HepG2 (cell line): ENCODE measurements at regions not wholly inside any gene's neighbourhood (a gene's known extent, or its start where the extent isn't known, plus 50 kb on each side); places are given as distances from the start of the nearest gene placed in this dataset.

Experiments
- ATAC-seq: fragments of 200-7000 bp; cut with Tn5 transposase; 3 replicates; pipeline ENCODE4 v1.9.1; 2020; ENCODE audit warnings: mild to moderate bottlenecking, moderate library complexity
- BruUV-seq: library from RNA; stranded (reverse); fragments of 400-500 nt; replicated peaks from 2 replicates; lab custom pipeline; 2021; lab: Mats Ljungman, UMichigan
- CTCF ChIA-PET: fragments of 300-600 bp; formaldehyde crosslinking; extraction: SDS; loops from one replicate; lab custom pipeline; 2021; ENCODE audit warnings: low total read pairs, inconsistent platforms, low intra/inter-chr PET ratio; lab: Yijun Ruan, JAX
- POLR2A ChIA-PET: fragments of 350-600 bp; sonication (Branson Sonifier 250); formaldehyde crosslinking; loops from one replicate; lab custom pipeline; 2020; ENCODE audit warnings: antibody characterized with exemption, inconsistent platforms; lab: Yijun Ruan, JAX
- DNase-seq: peaks from one replicate; pipeline ENCODE4 v3.0.0-alpha.2; 2015; ENCODE audit warnings: low spot score
- FAIRE-seq: peaks from 3 replicates; lab custom pipeline; 2011; peaks lifted over from hg19 to GRCh38; lab: Jason Lieb, UNC
- H2AFZ ChIP-seq: one replicate; pipeline ENCODE4 v1.6.1; 2011; ENCODE audit warnings: low read length, inconsistent platforms
- H3K27ac ChIP-seq: fragments of 300-600 bp; 3 replicates; pipeline ENCODE4 v1.8.0; 2011; ENCODE audit warnings: mixed run types, mild to moderate bottlenecking, mixed read lengths, low read length, inconsistent platforms; ENCODE audit not compliant: insufficient read depth; ENCODE audit errors: extremely low read length
- H3K27me3 ChIP-seq, 2 experiments: fragments of 200-600 bp in 1 of 2; 2 replicates in 1 of 2; 3 replicates in 1 of 2; pipeline versions ENCODE4 v1.6.0 to v1.8.0; 2011; ENCODE audit warnings: low read length in 2 of 2, mild to moderate bottlenecking in 2 of 2, moderate library complexity in 2 of 2, inconsistent platforms in 1 of 2; ENCODE audit not compliant: insufficient read depth in 2 of 2, control insufficient read depth in 1 of 2
- H3K36me3 ChIP-seq, 2 experiments: fragments of 200-600 bp in 1 of 2; replicated peaks in 1 of 2; 2 replicates in 1 of 2; 3 replicates in 1 of 2; pipeline versions ENCODE4 v1.5.1 to v1.8.0; 2011; ENCODE audit warnings: low read length in 2 of 2, inconsistent platforms in 1 of 2; ENCODE audit not compliant: insufficient read depth in 2 of 2, control insufficient read depth in 1 of 2
- H3K4me1 ChIP-seq: 2 replicates; pipeline ENCODE4 v1.5.1; 2012; ENCODE audit warnings: low read length, inconsistent platforms; ENCODE audit not compliant: insufficient read depth
- H3K4me2 ChIP-seq: 2 replicates; pipeline ENCODE4 v1.6.0; 2011; ENCODE audit warnings: low read depth, low read length, inconsistent platforms
- H3K4me3 ChIP-seq, 3 experiments: fragments of 200-600 bp in 1 of 3; sonication (generic), shearing (Covaris generic) in 1 of 3; replicated peaks in 1 of 3; 2 replicates each; pipeline ENCODE4 v1.5.1; 2011 to 2016; ENCODE audit warnings: low read length in 3 of 3, inconsistent platforms in 2 of 3, low read depth in 2 of 3, mild to moderate bottlenecking in 2 of 3, control low read depth in 1 of 3, mixed read lengths in 1 of 3; ENCODE audit not compliant: insufficient read depth in 1 of 3
- H3K79me2 ChIP-seq: one replicate; pipeline ENCODE4 v1.6.1; 2011; ENCODE audit warnings: low read length, inconsistent platforms; ENCODE audit not compliant: insufficient read depth
- H3K9ac ChIP-seq: 2 replicates; pipeline ENCODE4 v1.6.0; 2011; ENCODE audit warnings: mild to moderate bottlenecking, low read depth, low read length, inconsistent platforms; ENCODE audit not compliant: insufficient read depth
- H3K9me3 ChIP-seq: 2 replicates; pipeline ENCODE4 v1.5.1; 2012; ENCODE audit warnings: mild to moderate bottlenecking, low read length
- H4K20me1 ChIP-seq: 2 replicates; pipeline ENCODE4 v1.6.0; 2011; ENCODE audit warnings: inconsistent platforms, mild to moderate bottlenecking, low read length, moderate library complexity; ENCODE audit not compliant: insufficient read depth
- MEIS2 ChIP-seq: sonication (generic); formaldehyde crosslinking; IDR thresholded peaks from 2 replicates; pipeline ENCODE4 v1.9.0; 2021; ENCODE audit warnings: mild to moderate bottlenecking, missing genetic modification reagents
- MLLT10 ChIP-seq: sonication (generic); formaldehyde crosslinking; IDR thresholded peaks from 2 replicates; pipeline ENCODE4 v1.4.0; 2020; ENCODE audit warnings: missing genetic modification reagents
- PAF1 ChIP-seq: IDR thresholded peaks from 2 replicates; pipeline ENCODE4 v1.6.1; 2016; ENCODE audit warnings: missing genetic modification reagents, missing compliant biosample characterization
- REXO4 ChIP-seq: sonication (generic); formaldehyde crosslinking; IDR thresholded peaks from 2 replicates; pipeline ENCODE4 v1.8.0; 2022; ENCODE audit warnings: missing genetic modification reagents, mild to moderate bottlenecking, borderline replicate concordance
- ZFP90 ChIP-seq: sonication (generic); formaldehyde crosslinking; IDR thresholded peaks from 2 replicates; pipeline ENCODE4 v1.8.0; 2022; ENCODE audit warnings: missing genetic modification reagents, mild to moderate bottlenecking, inconsistent platforms, borderline replicate concordance
- ZNF605 ChIP-seq: sonication (generic); formaldehyde crosslinking; IDR thresholded peaks from 2 replicates; pipeline ENCODE4 v1.8.0; 2022; ENCODE audit warnings: mild to moderate bottlenecking, missing genetic modification reagents
- ZNF737 ChIP-seq: sonication (generic); formaldehyde crosslinking; IDR thresholded peaks from 2 replicates; pipeline ENCODE4 v1.5.0; 2020; ENCODE audit warnings: missing genetic modification reagents, mild to moderate bottlenecking, borderline replicate concordance
- WGBS: methylation state at CpG from one replicate; pipeline ENCODE4 v1.1.6; 2017; ENCODE audit warnings: low lambda C conversion rate; 5-methylcytosine and 5-hydroxymethylcytosine counted together
- in situ Hi-C: cut with HindIII; loops from 2 replicates; pipeline ENCODE4 v1.10.0; 2017; ENCODE audit warnings: low pct_unique_long_range_greater_than_20kb; ENCODE audit not compliant: extremely low pct_ligation_motif_present
- intact Hi-C: fragments of 100-400 bp; cut with micrococcal nuclease; formaldehyde crosslinking; loops from one replicate; pipeline ENCODE4 v1.10.0; 2022; ENCODE audit not compliant: unreplicated experiment
- TF ChIP-seq, protein P1 (sequence below): sonication (generic); formaldehyde crosslinking; IDR thresholded peaks from 2 replicates; pipeline ENCODE4 v1.8.0; 2023; ENCODE audit warnings: mild to moderate bottlenecking, missing genetic modification reagents
- TF ChIP-seq, protein P2 (sequence below): sonication (generic); formaldehyde crosslinking; IDR thresholded peaks from 2 replicates; pipeline ENCODE4 v1.5.1; 2020; ENCODE audit warnings: mild to moderate bottlenecking, missing genetic modification reagents, moderate library complexity
- TF ChIP-seq, protein P3 (sequence below): conservative IDR thresholded peaks from 2 replicates; pipeline ENCODE4 v1.6.1; 2018; ENCODE audit warnings: missing genetic modification reagents
- TF ChIP-seq, protein P4 (sequence below): sonication (generic); formaldehyde crosslinking; IDR thresholded peaks from 2 replicates; pipeline ENCODE4 v1.8.0; 2022; ENCODE audit warnings: mild to moderate bottlenecking, missing genetic modification reagents
- TF ChIP-seq, protein P5 (sequence below): sonication (generic); formaldehyde crosslinking; IDR thresholded peaks from 2 replicates; pipeline ENCODE4 v1.5.0; 2020; ENCODE audit warnings: missing genetic modification reagents, mild to moderate bottlenecking, borderline replicate concordance

DNA sequence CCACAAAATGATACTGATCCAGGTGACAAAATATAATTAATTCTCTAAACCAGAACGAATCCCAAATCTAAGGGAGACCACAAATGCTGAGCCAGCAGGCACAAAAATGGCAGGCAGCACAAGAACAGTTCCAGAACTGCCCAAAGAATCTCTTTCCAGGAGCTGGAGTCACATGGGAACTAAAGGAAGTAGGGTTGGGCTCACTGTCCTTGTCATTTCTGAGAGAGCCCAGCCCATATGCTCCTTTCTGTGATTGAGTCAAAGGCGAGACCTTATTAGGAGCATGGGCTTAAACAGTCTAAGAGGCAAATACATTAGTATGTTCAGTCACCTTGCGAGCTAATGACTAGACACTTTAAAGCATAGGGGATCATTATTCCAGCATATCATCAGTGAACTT, 327.6 kb upstream of the ARID1B start:
- no TSS peak for BruUV-seq
- Histone ChIP-seq H3K4me2 (no peak overlapping the region), H3K4me1 (no peaks in the 10 kb centered on the region), H3K36me3 (no peaks in the 10 kb centered on the region), H3K9me3 (no peaks in the 10 kb centered on the region), H2AFZ (no peak overlapping the region), H3K4me3 (no peak overlapping the region), H3K27ac (no peak overlapping the region), H3K79me2 (no peaks in the 10 kb centered on the region), H3K9ac (no peak overlapping the region), H3K27me3 (no peaks in the 10 kb centered on the region), H4K20me1 (no peaks in the 10 kb centered on the region)
- DNase-seq (no peak), ATAC-seq (no peak), FAIRE-seq (no peak)
- CTCF ChIA-PET = no interaction called here
- WGBS = 16% methylated on average over 3 of the region's 3 CpGs
- POLR2A ChIA-PET = no interaction called here
- in situ Hi-C loops (no loop called here), intact Hi-C loops (no loop called here)
- TF ChIP-seq, protein P1, sequence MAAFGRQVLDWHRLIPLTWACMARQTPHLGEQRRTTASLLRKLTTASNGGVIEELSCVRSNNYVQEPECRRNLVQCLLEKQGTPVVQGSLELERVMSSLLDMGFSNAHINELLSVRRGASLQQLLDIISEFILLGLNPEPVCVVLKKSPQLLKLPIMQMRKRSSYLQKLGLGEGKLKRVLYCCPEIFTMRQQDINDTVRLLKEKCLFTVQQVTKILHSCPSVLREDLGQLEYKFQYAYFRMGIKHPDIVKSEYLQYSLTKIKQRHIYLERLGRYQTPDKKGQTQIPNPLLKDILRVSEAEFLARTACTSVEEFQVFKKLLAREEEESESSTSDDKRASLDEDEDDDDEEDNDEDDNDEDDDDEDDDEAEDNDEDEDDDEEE = no peak
- TF ChIP-seq MEIS2 (CRISPR knock-in tag) (no peak), REXO4 (no peak), MLLT10 (CRISPR knock-in tag) (no peak), ZNF737 (no peak), PAF1 (no peak), ZFP90 (CRISPR knock-in tag) (no peak), ZNF605 (CRISPR knock-in tag) (no peak)
- TF ChIP-seq, protein P2, sequence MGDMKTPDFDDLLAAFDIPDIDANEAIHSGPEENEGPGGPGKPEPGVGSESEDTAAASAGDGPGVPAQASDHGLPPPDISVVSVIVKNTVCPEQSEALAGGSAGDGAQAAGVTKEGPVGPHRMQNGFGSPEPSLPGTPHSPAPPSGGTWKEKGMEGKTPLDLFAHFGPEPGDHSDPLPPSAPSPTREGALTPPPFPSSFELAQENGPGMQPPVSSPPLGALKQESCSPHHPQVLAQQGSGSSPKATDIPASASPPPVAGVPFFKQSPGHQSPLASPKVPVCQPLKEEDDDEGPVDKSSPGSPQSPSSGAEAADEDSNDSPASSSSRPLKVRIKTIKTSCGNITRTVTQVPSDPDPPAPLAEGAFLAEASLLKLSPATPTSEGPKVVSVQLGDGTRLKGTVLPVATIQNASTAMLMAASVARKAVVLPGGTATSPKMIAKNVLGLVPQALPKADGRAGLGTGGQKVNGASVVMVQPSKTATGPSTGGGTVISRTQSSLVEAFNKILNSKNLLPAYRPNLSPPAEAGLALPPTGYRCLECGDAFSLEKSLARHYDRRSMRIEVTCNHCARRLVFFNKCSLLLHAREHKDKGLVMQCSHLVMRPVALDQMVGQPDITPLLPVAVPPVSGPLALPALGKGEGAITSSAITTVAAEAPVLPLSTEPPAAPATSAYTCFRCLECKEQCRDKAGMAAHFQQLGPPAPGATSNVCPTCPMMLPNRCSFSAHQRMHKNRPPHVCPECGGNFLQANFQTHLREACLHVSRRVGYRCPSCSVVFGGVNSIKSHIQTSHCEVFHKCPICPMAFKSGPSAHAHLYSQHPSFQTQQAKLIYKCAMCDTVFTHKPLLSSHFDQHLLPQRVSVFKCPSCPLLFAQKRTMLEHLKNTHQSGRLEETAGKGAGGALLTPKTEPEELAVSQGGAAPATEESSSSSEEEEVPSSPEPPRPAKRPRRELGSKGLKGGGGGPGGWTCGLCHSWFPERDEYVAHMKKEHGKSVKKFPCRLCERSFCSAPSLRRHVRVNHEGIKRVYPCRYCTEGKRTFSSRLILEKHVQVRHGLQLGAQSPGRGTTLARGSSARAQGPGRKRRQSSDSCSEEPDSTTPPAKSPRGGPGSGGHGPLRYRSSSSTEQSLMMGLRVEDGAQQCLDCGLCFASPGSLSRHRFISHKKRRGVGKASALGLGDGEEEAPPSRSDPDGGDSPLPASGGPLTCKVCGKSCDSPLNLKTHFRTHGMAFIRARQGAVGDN (CRISPR knock-in tag) = no peak
- TF ChIP-seq, protein P3, sequence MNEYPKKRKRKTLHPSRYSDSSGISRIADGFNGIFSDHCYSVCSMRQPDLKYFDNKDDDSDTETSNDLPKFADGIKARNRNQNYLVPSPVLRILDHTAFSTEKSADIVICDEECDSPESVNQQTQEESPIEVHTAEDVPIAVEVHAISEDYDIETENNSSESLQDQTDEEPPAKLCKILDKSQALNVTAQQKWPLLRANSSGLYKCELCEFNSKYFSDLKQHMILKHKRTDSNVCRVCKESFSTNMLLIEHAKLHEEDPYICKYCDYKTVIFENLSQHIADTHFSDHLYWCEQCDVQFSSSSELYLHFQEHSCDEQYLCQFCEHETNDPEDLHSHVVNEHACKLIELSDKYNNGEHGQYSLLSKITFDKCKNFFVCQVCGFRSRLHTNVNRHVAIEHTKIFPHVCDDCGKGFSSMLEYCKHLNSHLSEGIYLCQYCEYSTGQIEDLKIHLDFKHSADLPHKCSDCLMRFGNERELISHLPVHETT (CRISPR knock-in tag) = no peak
- TF ChIP-seq, protein P4, sequence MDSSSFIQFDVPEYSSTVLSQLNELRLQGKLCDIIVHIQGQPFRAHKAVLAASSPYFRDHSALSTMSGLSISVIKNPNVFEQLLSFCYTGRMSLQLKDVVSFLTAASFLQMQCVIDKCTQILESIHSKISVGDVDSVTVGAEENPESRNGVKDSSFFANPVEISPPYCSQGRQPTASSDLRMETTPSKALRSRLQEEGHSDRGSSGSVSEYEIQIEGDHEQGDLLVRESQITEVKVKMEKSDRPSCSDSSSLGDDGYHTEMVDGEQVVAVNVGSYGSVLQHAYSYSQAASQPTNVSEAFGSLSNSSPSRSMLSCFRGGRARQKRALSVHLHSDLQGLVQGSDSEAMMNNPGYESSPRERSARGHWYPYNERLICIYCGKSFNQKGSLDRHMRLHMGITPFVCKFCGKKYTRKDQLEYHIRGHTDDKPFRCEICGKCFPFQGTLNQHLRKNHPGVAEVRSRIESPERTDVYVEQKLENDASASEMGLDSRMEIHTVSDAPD (CRISPR knock-in tag) = no peak
- TF ChIP-seq, protein P5, sequence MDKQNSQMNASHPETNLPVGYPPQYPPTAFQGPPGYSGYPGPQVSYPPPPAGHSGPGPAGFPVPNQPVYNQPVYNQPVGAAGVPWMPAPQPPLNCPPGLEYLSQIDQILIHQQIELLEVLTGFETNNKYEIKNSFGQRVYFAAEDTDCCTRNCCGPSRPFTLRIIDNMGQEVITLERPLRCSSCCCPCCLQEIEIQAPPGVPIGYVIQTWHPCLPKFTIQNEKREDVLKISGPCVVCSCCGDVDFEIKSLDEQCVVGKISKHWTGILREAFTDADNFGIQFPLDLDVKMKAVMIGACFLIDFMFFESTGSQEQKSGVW = no peak
